SK-N-SH treated with all-trans-retinoic acid at 6 μM for 48 hours (cell line): ENCODE measurements at regions not wholly inside any gene's neighbourhood (a gene's known extent, or its start where the extent isn't known, plus 50 kb on each side); places are given as distances from the start of the nearest gene placed in this dataset.

ENCODE experiments used
- ARNTL ChIP-seq: fragments of 450-650 bp; formaldehyde crosslinking; IDR thresholded peaks from 2 replicates; pipeline ENCODE4 v1.5.0; 2020; ENCODE audit warnings: low read depth, mild to moderate bottlenecking, moderate library complexity, borderline replicate concordance
- CREB5 ChIP-seq: fragments of 250-450 bp; sonication (Bioruptor Pico); IDR thresholded peaks from 2 replicates; pipeline ENCODE4 v1.5.1; 2020; ENCODE audit warnings: low read depth, mild to moderate bottlenecking, moderate library complexity
- CSDC2 ChIP-seq: fragments of 250-450 bp; sonication (Bioruptor Pico); IDR thresholded peaks from 2 replicates; pipeline ENCODE4 v1.5.0; 2020; ENCODE audit warnings: mild to moderate bottlenecking, moderate library complexity
- SNAI2 ChIP-seq: fragments of 250-450 bp; sonication (Bioruptor Pico); IDR thresholded peaks from 2 replicates; pipeline ENCODE4 v1.5.0; 2020; ENCODE audit warnings: mild to moderate bottlenecking, moderate library complexity
- ZFP3 ChIP-seq: fragments of 250-450 bp; sonication (Bioruptor Pico); IDR thresholded peaks from 2 replicates; pipeline ENCODE4 v1.5.0; 2020; ENCODE audit warnings: mild to moderate bottlenecking, moderate library complexity
- ZFP30 ChIP-seq: fragments of 450-650 bp; formaldehyde crosslinking; IDR thresholded peaks from 2 replicates; pipeline ENCODE4 v1.5.0; 2022; ENCODE audit warnings: mild to moderate bottlenecking, moderate library complexity
- ZNF70 ChIP-seq: fragments of 450-650 bp; formaldehyde crosslinking; IDR thresholded peaks from 2 replicates; pipeline ENCODE4 v1.5.0; 2020; ENCODE audit warnings: mild to moderate bottlenecking, moderate library complexity
- TF ChIP-seq, protein P1 (sequence below): fragments of 250-450 bp; sonication (Bioruptor Pico); IDR thresholded peaks from 2 replicates; pipeline ENCODE4 v1.8.0; 2020; ENCODE audit warnings: mild to moderate bottlenecking, moderate library complexity, borderline replicate concordance

- TF ChIP-seq ARNTL (CRISPR knock-in tag) (no peak), SNAI2 (CRISPR knock-in tag) (no peak), ZFP3 (CRISPR knock-in tag) (no peak), CREB5 (no peak), CSDC2 (CRISPR knock-in tag) (no peak), ZFP30 (CRISPR knock-in tag) (no peak), ZNF70 (CRISPR knock-in tag) (no peak)
- TF ChIP-seq, protein P1, sequence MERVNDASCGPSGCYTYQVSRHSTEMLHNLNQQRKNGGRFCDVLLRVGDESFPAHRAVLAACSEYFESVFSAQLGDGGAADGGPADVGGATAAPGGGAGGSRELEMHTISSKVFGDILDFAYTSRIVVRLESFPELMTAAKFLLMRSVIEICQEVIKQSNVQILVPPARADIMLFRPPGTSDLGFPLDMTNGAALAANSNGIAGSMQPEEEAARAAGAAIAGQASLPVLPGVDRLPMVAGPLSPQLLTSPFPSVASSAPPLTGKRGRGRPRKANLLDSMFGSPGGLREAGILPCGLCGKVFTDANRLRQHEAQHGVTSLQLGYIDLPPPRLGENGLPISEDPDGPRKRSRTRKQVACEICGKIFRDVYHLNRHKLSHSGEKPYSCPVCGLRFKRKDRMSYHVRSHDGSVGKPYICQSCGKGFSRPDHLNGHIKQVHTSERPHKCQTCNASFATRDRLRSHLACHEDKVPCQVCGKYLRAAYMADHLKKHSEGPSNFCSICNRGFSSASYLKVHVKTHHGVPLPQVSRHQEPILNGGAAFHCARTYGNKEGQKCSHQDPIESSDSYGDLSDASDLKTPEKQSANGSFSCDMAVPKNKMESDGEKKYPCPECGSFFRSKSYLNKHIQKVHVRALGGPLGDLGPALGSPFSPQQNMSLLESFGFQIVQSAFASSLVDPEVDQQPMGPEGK = no peak
These were observed 331.3 kb upstream of the KLF3 start for GRCh38 chr4:38332699-38333098.
